Epithelial cell of prostate (primary cell): ENCODE measurements at regions not wholly inside any gene's neighbourhood (a gene's known extent, or its start where the extent isn't known, plus 50 kb on each side); places are given as distances from the start of the nearest gene placed in this dataset.
"Not testable (repeated sequence)": the region's sequence is repeated elsewhere in the genome, so short reads cannot be mapped to it uniquely, and the experiment has no call there.

Source experiments
- DNase-seq: peaks from one replicate; pipeline ENCODE4 v3.0.0-alpha.2; 2011; ENCODE audit warnings: low read depth, low spot score
- H3K27ac ChIP-seq: fragments of 450-650 bp; 2 replicates; pipeline ENCODE4 v1.5.1; 2017; ENCODE audit warnings: mild to moderate bottlenecking

- no peak overlapping the region for H3K27ac ChIP-seq
- no peak for DNase-seq
Observed at GRCh38 chr18:35864916-35865315, 107.6 kb upstream of the RMP24 start.

GRCh38 chr18:35868915-35869314 is 103.6 kb upstream of the RMP24 start:
- no peak for DNase-seq
- H3K27ac ChIP-seq, result no peak overlapping the region

GRCh38 chr18:35871337-35871736 is 101.1 kb upstream of the RMP24 start:
- no peak overlapping the region for H3K27ac ChIP-seq
- no peak for DNase-seq

GRCh38 chr18:35875566-35875965 is 96.9 kb upstream of the RMP24 start:
- H3K27ac ChIP-seq, result no peak overlapping the region
- peak; percentile 45 for DNase-seq

- no peak overlapping the region for H3K27ac ChIP-seq
- no peak for DNase-seq
Observed at GRCh38 chr18:35876243-35876642, 96.2 kb upstream of the RMP24 start.

- no peak for DNase-seq
Observed at GRCh38 chr18:35880788-35881455, 91.6 kb upstream of the RMP24 start.

GRCh38 chr18:35888329-35888728 is 84.2 kb upstream of the RMP24 start:
- no peak for DNase-seq
- H3K27ac ChIP-seq, result no peak overlapping the region

More at GRCh38 chr18:35880788-35881455, 91.6 kb upstream of the RMP24 start:
- H3K27ac ChIP-seq, result no peak overlapping the region

- DNase-seq, result no peak
- no peak overlapping the region for H3K27ac ChIP-seq
Observed at GRCh38 chr18:35889677-35890076, 82.8 kb upstream of the RMP24 start.

GRCh38 chr18:35890323-35890722 is 82.2 kb upstream of the RMP24 start:
- H3K27ac ChIP-seq, result no peak overlapping the region
- no peak for DNase-seq

GRCh38 chr18:35892118-35892517 is 80.4 kb upstream of the RMP24 start:
- no peak for DNase-seq
- H3K27ac ChIP-seq, result no peak overlapping the region

GRCh38 chr18:35897481-35897880 is 75.0 kb upstream of the RMP24 start:
- H3K27ac ChIP-seq, DNase-seq: not testable (repeated sequence)

- no peak for DNase-seq
Observed at GRCh38 chr18:35904389-35905037, 68.0 kb upstream of the RMP24 start.

GRCh38 chr18:35905436-35905835 is 67.0 kb upstream of the RMP24 start:
- no peak overlapping the region for H3K27ac ChIP-seq
- no peak for DNase-seq

More at GRCh38 chr18:35904389-35905037, 68.0 kb upstream of the RMP24 start:
- no peak overlapping the region for H3K27ac ChIP-seq

- H3K27ac ChIP-seq, DNase-seq: not testable (repeated sequence)
Observed at GRCh38 chr18:35906291-35906690, 66.2 kb upstream of the RMP24 start.

GRCh38 chr18:35910327-35910726 is 62.2 kb upstream of the RMP24 start:
- DNase-seq, result no peak
- H3K27ac ChIP-seq, result no peak overlapping the region

- H3K27ac ChIP-seq, result no peak overlapping the region
- no peak for DNase-seq
Observed at GRCh38 chr18:35912332-35912731, 60.1 kb upstream of the RMP24 start.

GRCh38 chr18:35915056-35915455 is 57.4 kb upstream of the RMP24 start:
- no peak for DNase-seq
- no peak overlapping the region for H3K27ac ChIP-seq

GRCh38 chr18:35917043-35917442 is 55.4 kb upstream of the RMP24 start:
- H3K27ac ChIP-seq, result no peak overlapping the region
- no peak for DNase-seq

- DNase-seq, result no peak
- no peak overlapping the region for H3K27ac ChIP-seq
Observed at GRCh38 chr18:35918564-35918963, 53.9 kb upstream of the RMP24 start.

GRCh38 chr18:35919179-35919578 is 53.3 kb upstream of the RMP24 start:
- no peak for DNase-seq
- no peak overlapping the region for H3K27ac ChIP-seq

GRCh38 chr18:35920623-35921022 is 51.9 kb upstream of the RMP24 start:
- no peak for DNase-seq
- no peak overlapping the region for H3K27ac ChIP-seq
